OCI-LY3 (cell line): ENCODE measurements at regions not wholly inside any gene's neighbourhood (a gene's known extent, or its start where the extent isn't known, plus 50 kb on each side); places are given as distances from the start of the nearest gene placed in this dataset.

Experiments used
- H2AFZ ChIP-seq: fragments of 200-600, 300-600 bp; shearing (Covaris generic); 2 replicates; pipeline ENCODE4 v1.6.0; 2014; ENCODE audit warnings: antibody characterized with exemption, low read depth, low read length
- H3K27ac ChIP-seq: fragments of 200-600, 300-600 bp; sonication (generic); 2 replicates; pipeline ENCODE4 v1.5.1; 2014; ENCODE audit warnings: mild to moderate bottlenecking, low read length, moderate library complexity, mixed read lengths
- H3K27me3 ChIP-seq: fragments of 200-600, 300-600 bp; sonication (generic); 2 replicates; pipeline ENCODE4 v1.6.1; 2014; ENCODE audit warnings: low read depth, low read length, mixed read lengths
- H3K36me3 ChIP-seq: fragments of 200-600, 300-600 bp; sonication (generic); replicated peaks from 2 replicates; pipeline ENCODE3; 2014; ENCODE audit warnings: low read depth, low read length, mixed read lengths
- H3K4me1 ChIP-seq: fragments of 300-600, 200-600 bp; sonication (generic); 2 replicates; pipeline ENCODE4 v1.6.1; 2014; ENCODE audit warnings: low read length, mixed read lengths
- H3K4me2 ChIP-seq: fragments of 200-600, 300-600 bp; sonication (generic); 2 replicates; pipeline ENCODE4 v1.6.1; 2014; ENCODE audit warnings: low read length, mixed read lengths
- H3K4me3 ChIP-seq: fragments of 300-600, 200-600 bp; sonication (generic); 2 replicates; pipeline ENCODE4 v1.5.1; 2014; ENCODE audit warnings: antibody characterized with exemption, mild to moderate bottlenecking, low read length, moderate library complexity
- H3K79me2 ChIP-seq: fragments of 300-600, 200-600 bp; shearing (Covaris generic); 2 replicates; pipeline ENCODE4 v1.6.1; 2014; ENCODE audit warnings: mild to moderate bottlenecking, low read length, mixed read lengths
- H3K9ac ChIP-seq: fragments of 300-600, 200-600 bp; shearing (Covaris generic); 2 replicates; pipeline ENCODE4 v1.6.0; 2014; ENCODE audit warnings: mild to moderate bottlenecking, low read length, moderate library complexity
- H3K9me3 ChIP-seq: fragments of 200-600, 300-600 bp; shearing (Covaris generic); 2 replicates; pipeline ENCODE4 v1.6.1; 2014; ENCODE audit warnings: low read length, mixed read lengths; ENCODE audit not compliant: insufficient read depth
- H4K20me1 ChIP-seq: fragments of 200-600, 300-600 bp; sonication (generic); 2 replicates; pipeline ENCODE4 v1.6.1; 2016; ENCODE audit warnings: low read length, mixed read lengths; ENCODE audit not compliant: insufficient read depth
- CTCF ChIP-seq: fragments of 200-600, 300-600 bp; sonication (generic); IDR thresholded peaks from 2 replicates; pipeline ENCODE4 v1.5.1; 2014; ENCODE audit warnings: antibody characterized with exemption, low read length, low read depth
- EZH2phosphoT487 ChIP-seq: fragments of 200-600 bp; shearing (Covaris generic); IDR thresholded peaks from 2 replicates; pipeline ENCODE4 v1.6.1; 2018; ENCODE audit warnings: antibody characterized with exemption, mixed run types, low read depth

- Histone ChIP-seq H3K79me2 (no peaks in the 10 kb centered on the region), H3K4me1 (peaks cover 22% of the 10 kb centered on the region), H3K4me2 (peak overlapping the region; percentile 36), H3K27ac (no peak overlapping the region), H3K4me3 (no peak overlapping the region), H3K9me3 (peaks cover 10% of the 10 kb centered on the region; the same call in 1 of the 2 replicates), H3K27me3 (no peaks in the 10 kb centered on the region), H2AFZ (no peak overlapping the region), H3K36me3 (peaks cover 5% of the 10 kb centered on the region), H3K9ac (no peak overlapping the region), H4K20me1 (no peaks in the 10 kb centered on the region)
- TF ChIP-seq EZH2phosphoT487 (no peak), CTCF (no peak)
These were observed 142.9 kb downstream of the TNFSF18 start for GRCh38 chr1:172907834-172908326.

- H3K36me3 ChIP-seq, result peaks cover 15% of the 10 kb centered on the region
- no peak overlapping the region for H2AFZ ChIP-seq
- TF ChIP-seq EZH2phosphoT487 (no peak), CTCF (no peak)
- no peaks in the 10 kb centered on the region for H3K27me3 ChIP-seq
- no peak overlapping the region for H3K27ac ChIP-seq
- H3K4me1 ChIP-seq, result peaks cover 15% of the 10 kb centered on the region
- H3K79me2 ChIP-seq, result no peaks in the 10 kb centered on the region
- H3K4me2 ChIP-seq, result no peak overlapping the region
- no peaks in the 10 kb centered on the region for H4K20me1 ChIP-seq
- no peak overlapping the region for H3K9ac ChIP-seq
- H3K4me3 ChIP-seq, result no peak overlapping the region
- H3K9me3 ChIP-seq, result peaks cover 27% of the 10 kb centered on the region
These were observed 141.0 kb downstream of the TNFSF18 start for GRCh38 chr1:172909606-172910326.

- Histone ChIP-seq H4K20me1 (no peaks in the 10 kb centered on the region), H2AFZ (no peak overlapping the region), H3K4me1 (peaks cover under 1% of the 10 kb centered on the region), H3K79me2 (no peaks in the 10 kb centered on the region), H3K9me3 (peaks cover 27% of the 10 kb centered on the region), H3K27ac (no peak overlapping the region), H3K4me2 (no peak overlapping the region), H3K36me3 (peaks cover 15% of the 10 kb centered on the region), H3K27me3 (no peaks in the 10 kb centered on the region), H3K9ac (no peak overlapping the region), H3K4me3 (no peak overlapping the region)
- no peak for TF ChIP-seq CTCF
- TF ChIP-seq EZH2phosphoT487, result no peak
These were observed 137.9 kb downstream of the TNFSF18 start for GRCh38 chr1:172912765-172913260.

- no peak overlapping the region for H3K27ac ChIP-seq
- no peaks in the 10 kb centered on the region for H4K20me1 ChIP-seq
- H3K9ac ChIP-seq, result no peak overlapping the region
- peaks cover 27% of the 10 kb centered on the region for H3K9me3 ChIP-seq
- H3K4me1 ChIP-seq, result no peaks in the 10 kb centered on the region
- no peak overlapping the region for H2AFZ ChIP-seq
- H3K79me2 ChIP-seq, result no peaks in the 10 kb centered on the region
- no peaks in the 10 kb centered on the region for H3K27me3 ChIP-seq
- TF ChIP-seq EZH2phosphoT487, result no peak
- TF ChIP-seq CTCF, result no peak
- H3K4me2 ChIP-seq, result no peak overlapping the region
- no peak overlapping the region for H3K4me3 ChIP-seq
- H3K36me3 ChIP-seq, result peaks cover 15% of the 10 kb centered on the region
These were observed 136.1 kb downstream of the TNFSF18 start for GRCh38 chr1:172914501-172915144.
